ENCODE measurements at regions not wholly inside any gene's neighbourhood (a gene's known extent, or its start where the extent isn't known, plus 50 kb on each side); places are given as distances from the start of the nearest gene placed in this dataset.

DNA sequence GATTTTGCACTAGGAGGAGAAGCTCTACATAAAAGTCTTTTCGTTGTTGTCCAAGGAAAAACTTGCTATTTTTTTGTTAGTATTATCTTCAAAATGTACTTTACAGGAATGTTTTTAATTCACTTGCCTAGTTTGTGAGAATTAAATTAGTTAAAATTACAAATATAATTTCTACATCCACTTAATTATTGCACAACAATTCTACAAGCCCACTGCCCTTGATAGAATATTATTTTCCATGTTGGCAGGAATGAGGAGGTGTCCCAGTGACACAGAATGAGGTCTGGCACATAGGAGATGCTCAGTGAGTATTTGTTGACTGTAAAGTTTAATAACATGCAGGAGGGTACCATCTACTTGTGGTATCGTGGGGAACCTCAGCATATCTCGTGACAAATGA, 255.4 kb downstream of the SDHAF3 start:
- H3K4me3 ChIP-seq (ENCODE audit: control insufficient read depth, low read depth, low read length) = no peak overlapping the region
- no peak for TF ChIP-seq CTCF (IDR thresholded peaks at IDR 0.05; ENCODE audit: control insufficient read depth, insufficient read depth, low read depth, low read length, missing control alignments)
- DNase-seq (ENCODE audit: low read depth) = no peak

DNA sequence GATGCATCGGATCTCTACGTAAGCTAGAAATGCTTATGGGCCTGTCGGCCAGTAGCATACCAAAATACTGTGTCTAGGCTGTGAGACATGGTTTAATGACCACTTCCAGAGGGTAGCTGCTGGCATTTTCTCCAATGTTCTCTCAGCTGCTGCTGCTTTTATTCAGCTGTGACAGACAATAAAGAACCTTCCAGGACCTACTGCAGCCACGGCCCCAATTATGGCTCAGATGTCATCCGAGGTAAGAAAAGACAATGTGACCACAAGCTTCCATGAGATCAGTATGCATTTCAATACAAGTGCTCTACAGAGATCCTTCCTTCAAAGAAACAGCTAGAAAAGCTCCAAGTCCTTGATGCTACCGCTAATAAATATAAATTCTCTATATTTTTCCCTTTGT, 256.2 kb downstream of the SDHAF3 start:
- no peak overlapping the region for H3K4me3 ChIP-seq (ENCODE audit: control insufficient read depth, low read depth, low read length)
- no peak for DNase-seq (ENCODE audit: low read depth)
- TF ChIP-seq CTCF (IDR thresholded peaks at IDR 0.05; ENCODE audit: control insufficient read depth, insufficient read depth, low read depth, low read length, missing control alignments) = no peak

DNA sequence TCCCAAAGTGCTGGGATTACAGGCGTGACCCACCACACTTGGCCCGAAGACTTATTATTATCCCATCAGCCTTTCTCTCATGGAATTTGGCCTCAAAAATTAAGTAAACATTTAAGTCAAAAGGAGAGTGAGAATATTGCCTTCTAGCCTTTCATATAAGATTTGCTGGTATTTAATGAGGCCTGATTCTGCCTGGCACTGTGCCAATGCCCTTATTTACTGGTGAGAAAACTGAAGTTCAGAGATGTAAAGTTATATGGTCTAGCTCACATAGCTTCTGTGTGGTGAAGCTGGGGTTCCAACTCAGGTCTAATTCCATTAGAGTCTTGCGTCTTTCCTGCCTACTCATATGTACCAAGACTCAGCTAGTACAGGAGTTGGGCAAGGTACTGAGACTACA, 260.2 kb downstream of the SDHAF3 start:
- no peak overlapping the region for H3K4me3 ChIP-seq (ENCODE audit: control insufficient read depth, low read depth, low read length)
- DNase-seq (ENCODE audit: low read depth) = no peak
- TF ChIP-seq CTCF (IDR thresholded peaks at IDR 0.05; ENCODE audit: control insufficient read depth, insufficient read depth, low read depth, low read length, missing control alignments) = no peak

- H3K4me3 ChIP-seq (ENCODE audit: control insufficient read depth, low read depth, low read length) = no peak overlapping the region
- no peak for DNase-seq (ENCODE audit: low read depth)
- no peak for TF ChIP-seq CTCF (IDR thresholded peaks at IDR 0.05; ENCODE audit: control insufficient read depth, insufficient read depth, low read depth, low read length, missing control alignments)
Measured at GRCh38 chr7:97381815-97382554, 264.5 kb downstream of the SDHAF3 start.

DNA sequence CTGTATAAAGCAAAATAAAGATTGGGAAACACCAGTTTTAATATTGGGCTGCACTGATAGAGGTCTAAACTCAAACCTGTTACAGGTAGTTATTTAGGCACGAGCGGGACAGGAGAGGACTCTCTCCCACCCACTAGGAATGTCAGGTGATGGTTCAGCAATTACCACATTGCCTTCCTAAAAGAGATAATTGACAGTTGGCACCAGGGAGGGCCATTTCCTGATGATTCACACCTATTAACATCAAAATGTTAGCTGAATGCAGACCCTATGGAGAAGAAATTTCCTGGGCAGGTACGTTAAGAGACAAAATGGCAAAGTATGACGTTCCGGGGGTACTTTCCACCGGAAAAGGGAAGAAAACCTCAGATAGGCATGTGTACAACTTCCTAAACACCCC, 272.6 kb downstream of the SDHAF3 start:
- no peak for DNase-seq (ENCODE audit: low read depth)

DNA sequence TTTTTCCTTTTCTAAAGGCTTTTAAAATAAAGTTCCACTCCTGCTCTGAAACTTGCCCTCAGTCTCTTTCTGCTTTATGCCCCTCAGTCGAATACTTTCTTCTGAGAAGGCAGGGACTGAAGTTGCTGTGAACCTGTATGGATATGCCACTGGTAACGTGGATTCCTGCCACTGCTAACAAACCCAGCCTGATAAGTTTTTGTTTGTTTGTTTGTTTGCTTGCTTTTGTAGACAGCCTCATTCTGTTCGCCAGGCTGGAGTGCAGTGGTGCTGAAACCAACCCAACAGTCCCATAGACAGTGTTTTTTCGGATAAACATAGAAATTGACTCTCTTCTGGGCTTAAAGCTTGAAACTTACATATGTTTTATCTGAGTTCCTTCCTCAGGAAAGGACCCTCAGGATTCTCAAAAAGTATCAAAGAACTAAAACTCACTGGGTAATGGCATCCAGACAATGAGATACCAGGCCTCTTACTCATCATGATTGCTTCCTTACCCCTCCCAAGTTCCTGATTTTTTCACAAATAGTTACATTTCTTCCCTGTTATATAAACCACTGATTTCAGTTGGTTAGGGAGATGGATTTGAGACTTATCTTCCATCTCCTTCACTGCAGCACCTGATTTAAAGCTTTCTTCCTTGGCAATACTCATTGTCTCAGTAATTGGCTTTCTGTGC, 273.6 kb downstream of the SDHAF3 start:
- H3K4me3 ChIP-seq (ENCODE audit: control insufficient read depth, low read depth, low read length) = no peak overlapping the region
- no peak for TF ChIP-seq CTCF (IDR thresholded peaks at IDR 0.05; ENCODE audit: control insufficient read depth, insufficient read depth, low read depth, low read length, missing control alignments)
- DNase-seq (ENCODE audit: low read depth) = no peak

More for the DNA sequence above, 272.6 kb downstream of the SDHAF3 start:
- no peak overlapping the region for H3K4me3 ChIP-seq (ENCODE audit: control insufficient read depth, low read depth, low read length)
- no peak for TF ChIP-seq CTCF (IDR thresholded peaks at IDR 0.05; ENCODE audit: control insufficient read depth, insufficient read depth, low read depth, low read length, missing control alignments)
